ENCODE measurements at regions not wholly inside any gene's neighbourhood (a gene's known extent, or its start where the extent isn't known, plus 50 kb on each side); places are given as distances from the start of the nearest gene placed in this dataset.

DNA sequence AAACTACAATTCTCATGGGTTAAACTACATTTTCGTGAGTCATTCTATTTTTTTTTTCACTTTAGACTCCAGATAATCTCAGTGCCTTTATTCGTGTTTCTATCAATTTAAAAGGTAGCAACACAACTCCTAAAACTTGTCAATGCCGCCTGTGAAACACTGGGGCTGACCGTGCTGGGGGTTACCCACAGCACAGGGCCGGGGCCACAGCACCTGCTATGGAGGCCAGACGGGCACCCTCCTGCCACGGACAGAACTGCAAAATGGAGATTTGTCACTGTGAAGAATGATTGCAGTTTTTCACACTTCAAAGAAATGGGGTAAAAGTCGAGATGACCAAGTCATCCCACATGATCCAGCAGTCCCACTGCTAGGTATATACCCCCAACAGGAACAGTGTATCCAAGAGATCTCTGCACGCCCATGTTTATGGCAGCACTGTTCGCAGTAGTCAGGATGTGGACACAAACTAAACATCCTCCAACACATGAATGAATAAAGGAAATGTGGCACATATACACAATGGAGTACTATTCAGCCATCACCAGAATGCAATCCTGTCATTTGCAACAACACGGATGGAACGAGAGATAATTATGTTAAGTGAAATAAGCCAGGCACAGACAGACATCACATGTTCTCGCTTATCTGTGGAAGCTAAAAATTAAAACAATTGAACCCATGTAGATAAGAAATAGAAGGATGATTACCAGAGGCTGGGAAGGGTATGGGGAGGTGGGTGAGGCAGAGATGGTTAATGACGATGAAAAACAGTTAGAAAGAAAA is 290.1 kb downstream of the SMOC2 start:
- Mint-ChIP-seq H3K27ac (ENCODE audit: unreplicated experiment) (no peak overlapping the region), H3K9me3 (peaks cover 2% of the 10 kb centered on the region), H3K36me3 (ENCODE audit: low read depth) (no peaks in the 10 kb centered on the region), H3K27me3 (ENCODE audit: low read depth) (no peaks in the 10 kb centered on the region), H3K4me1 (no peaks in the 10 kb centered on the region), H3K4me3 (no peak overlapping the region)
- no peak for DNase-seq (ENCODE audit: low read depth, low spot score)
- TF ChIP-seq, protein P1, sequence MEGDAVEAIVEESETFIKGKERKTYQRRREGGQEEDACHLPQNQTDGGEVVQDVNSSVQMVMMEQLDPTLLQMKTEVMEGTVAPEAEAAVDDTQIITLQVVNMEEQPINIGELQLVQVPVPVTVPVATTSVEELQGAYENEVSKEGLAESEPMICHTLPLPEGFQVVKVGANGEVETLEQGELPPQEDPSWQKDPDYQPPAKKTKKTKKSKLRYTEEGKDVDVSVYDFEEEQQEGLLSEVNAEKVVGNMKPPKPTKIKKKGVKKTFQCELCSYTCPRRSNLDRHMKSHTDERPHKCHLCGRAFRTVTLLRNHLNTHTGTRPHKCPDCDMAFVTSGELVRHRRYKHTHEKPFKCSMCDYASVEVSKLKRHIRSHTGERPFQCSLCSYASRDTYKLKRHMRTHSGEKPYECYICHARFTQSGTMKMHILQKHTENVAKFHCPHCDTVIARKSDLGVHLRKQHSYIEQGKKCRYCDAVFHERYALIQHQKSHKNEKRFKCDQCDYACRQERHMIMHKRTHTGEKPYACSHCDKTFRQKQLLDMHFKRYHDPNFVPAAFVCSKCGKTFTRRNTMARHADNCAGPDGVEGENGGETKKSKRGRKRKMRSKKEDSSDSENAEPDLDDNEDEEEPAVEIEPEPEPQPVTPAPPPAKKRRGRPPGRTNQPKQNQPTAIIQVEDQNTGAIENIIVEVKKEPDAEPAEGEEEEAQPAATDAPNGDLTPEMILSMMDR (conservative IDR thresholded peaks at IDR 0.05): no peak

DNA sequence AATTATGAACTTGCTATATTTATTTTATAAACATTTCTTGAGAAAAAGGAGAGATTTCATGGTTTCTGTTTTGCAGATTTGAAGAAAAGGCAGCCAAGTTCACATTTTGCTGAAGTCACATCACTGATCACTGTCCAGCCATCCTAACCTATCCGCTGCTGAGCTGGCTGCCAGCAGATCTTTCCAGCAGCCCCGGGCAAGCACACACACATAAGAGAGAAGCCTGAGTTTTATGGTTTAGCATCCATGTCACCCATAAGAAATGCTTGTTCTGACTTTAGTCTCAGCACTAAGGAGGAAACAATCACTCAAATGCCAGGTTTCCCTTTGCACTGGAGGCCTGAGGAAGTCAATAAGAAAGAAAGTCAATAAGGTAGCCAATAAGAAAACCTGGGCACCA is 287.1 kb downstream of the SMOC2 start:
- Mint-ChIP-seq H3K9me3 (peaks cover under 1% of the 10 kb centered on the region), H3K4me3 (no peak overlapping the region), H3K36me3 (ENCODE audit: low read depth) (no peaks in the 10 kb centered on the region), H3K4me1 (no peaks in the 10 kb centered on the region), H3K27me3 (ENCODE audit: low read depth) (no peaks in the 10 kb centered on the region), H3K27ac (ENCODE audit: unreplicated experiment) (no peak overlapping the region)
- TF ChIP-seq, protein P1 (conservative IDR thresholded peaks at IDR 0.05): no peak
- DNase-seq (ENCODE audit: low read depth, low spot score): no peak

DNA sequence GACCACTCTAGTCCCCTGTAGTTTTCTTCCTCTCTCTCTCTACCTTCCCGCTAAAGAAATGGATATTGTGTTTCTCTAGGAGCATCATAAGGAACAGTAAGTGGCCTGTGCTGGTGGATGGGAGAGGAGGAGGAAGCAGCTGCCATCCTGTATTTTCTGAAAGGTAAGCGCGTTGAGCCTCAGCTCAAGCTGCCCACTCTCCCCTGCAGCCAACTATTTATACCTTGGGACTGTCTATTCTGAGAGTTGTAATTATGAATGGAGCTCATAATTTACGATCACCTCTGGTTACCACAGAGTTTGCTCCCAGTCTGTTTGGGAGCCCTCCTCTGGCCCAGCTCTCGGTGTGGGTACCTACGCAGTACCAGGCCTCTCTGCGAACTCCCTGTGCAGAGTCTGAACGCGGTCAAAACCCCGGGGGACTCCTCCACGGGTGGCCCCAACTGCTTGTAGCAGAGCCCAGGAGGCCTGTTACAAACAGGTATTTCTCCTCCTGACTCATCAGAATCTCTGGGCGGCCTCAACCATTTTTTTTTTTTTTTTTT is 285.4 kb downstream of the SMOC2 start:
- Mint-ChIP-seq H3K4me1 (no peaks in the 10 kb centered on the region), H3K36me3 (ENCODE audit: low read depth) (no peaks in the 10 kb centered on the region)
- no peak for DNase-seq (ENCODE audit: low read depth, low spot score)

DNA sequence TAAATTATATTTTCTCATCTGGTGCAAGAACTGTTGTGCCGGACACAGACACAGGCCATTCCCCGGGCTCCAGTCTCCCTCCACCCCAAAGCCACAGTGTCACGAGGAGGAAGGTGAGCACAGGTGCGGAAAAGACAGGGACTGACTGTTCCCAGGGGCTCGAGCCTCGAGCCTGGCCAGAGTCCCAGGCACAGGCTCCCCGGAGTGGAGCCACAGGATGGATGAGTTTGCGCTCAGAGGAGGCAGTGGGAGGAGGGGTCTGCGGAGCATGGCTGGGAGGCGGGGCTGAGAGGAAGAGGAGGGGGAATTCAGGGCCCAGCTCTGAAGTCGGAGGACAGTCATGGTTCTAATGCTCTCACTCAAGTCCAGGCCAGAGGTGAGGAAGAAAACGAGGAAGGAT is 284.8 kb downstream of the SMOC2 start:
- Mint-ChIP-seq H3K27me3 (ENCODE audit: low read depth) (no peaks in the 10 kb centered on the region), H3K9me3 (peaks cover 3% of the 10 kb centered on the region), H3K27ac (ENCODE audit: unreplicated experiment) (no peak overlapping the region), H3K36me3 (ENCODE audit: low read depth) (no peaks in the 10 kb centered on the region), H3K4me1 (no peaks in the 10 kb centered on the region), H3K4me3 (no peak overlapping the region)
- no peak for DNase-seq (ENCODE audit: low read depth, low spot score)
- TF ChIP-seq, protein P1 (conservative IDR thresholded peaks at IDR 0.05): no peak

More for the DNA sequence above, 285.4 kb downstream of the SMOC2 start:
- no peaks in the 10 kb centered on the region for H3K27me3 Mint-ChIP-seq (ENCODE audit: low read depth)
- no peak overlapping the region for H3K27ac Mint-ChIP-seq (ENCODE audit: unreplicated experiment)
- TF ChIP-seq, protein P1 (conservative IDR thresholded peaks at IDR 0.05): no peak
- no peak overlapping the region for H3K4me3 Mint-ChIP-seq
- peaks cover 3% of the 10 kb centered on the region for H3K9me3 Mint-ChIP-seq

DNA sequence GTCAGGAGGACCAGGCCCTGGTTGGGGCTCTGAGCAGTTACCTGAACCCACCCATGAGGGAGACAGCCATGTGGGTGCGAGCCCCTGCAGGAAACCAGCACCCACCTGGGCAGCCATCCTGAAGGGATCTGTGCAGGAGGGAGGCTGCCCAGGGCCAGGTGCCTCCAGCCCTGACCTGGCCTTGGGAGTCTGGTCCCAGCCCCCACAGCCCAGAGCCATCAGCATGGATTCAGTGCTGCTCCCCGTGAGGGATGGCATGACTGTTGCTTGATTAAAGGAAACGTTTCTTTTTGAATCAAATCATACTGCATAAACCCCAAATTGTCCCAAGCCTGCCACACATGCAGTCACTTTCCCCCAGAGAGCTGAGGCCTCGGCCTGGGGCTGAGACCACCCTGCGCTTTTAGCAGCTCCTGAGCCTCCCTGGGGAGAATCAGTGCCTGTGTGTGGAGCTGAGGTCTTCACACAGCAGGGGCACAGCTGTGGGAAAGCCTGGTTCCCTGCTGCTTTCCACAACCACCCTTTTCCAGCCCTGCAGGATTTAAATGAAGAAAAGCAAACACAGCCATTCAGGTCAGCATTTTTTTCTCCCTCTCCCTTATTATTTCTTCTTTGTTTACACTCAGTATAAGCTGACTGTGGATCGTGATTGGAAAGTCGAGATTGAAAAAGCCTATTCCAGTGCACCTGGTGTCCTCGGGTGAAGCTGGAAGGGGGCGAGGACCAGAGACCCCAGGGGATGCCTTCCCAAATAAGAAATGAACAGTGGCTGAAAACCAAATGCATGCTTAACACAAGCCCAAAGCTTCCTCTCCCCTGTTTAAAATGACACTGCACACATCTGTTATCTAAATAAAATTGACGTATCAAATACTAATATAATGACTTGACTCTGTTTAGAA is 283.9 kb downstream of the SMOC2 start:
- H3K9me3 Mint-ChIP-seq: peaks cover 3% of the 10 kb centered on the region
- no peak overlapping the region for H3K4me3 Mint-ChIP-seq
- TF ChIP-seq, protein P1 (conservative IDR thresholded peaks at IDR 0.05): no peak
- no peak overlapping the region for H3K27ac Mint-ChIP-seq (ENCODE audit: unreplicated experiment)
- DNase-seq (ENCODE audit: low read depth, low spot score): no peak
- no peaks in the 10 kb centered on the region for H3K4me1 Mint-ChIP-seq
- H3K36me3 Mint-ChIP-seq (ENCODE audit: low read depth): no peaks in the 10 kb centered on the region
- H3K27me3 Mint-ChIP-seq (ENCODE audit: low read depth): no peaks in the 10 kb centered on the region

All from neural crest cell (in vitro differentiated cells).